ENCODE measurements at regions not wholly inside any gene's neighbourhood (a gene's known extent, or its start where the extent isn't known, plus 50 kb on each side); places are given as distances from the start of the nearest gene placed in this dataset.

GRCh38 chr2:15855766-15856260, 84.5 kb upstream of the MYCN start:
- Histone ChIP-seq H3K9me3 (ENCODE audit: control insufficient read depth in 1 of 2, low read length in 2 of 2) (no peaks in the 10 kb centered on the region), H3K27ac (ENCODE audit: low read length) (no peak overlapping the region), H3K27me3 (ENCODE audit: low read depth, low read length) (no peaks in the 10 kb centered on the region)

GRCh38 chr2:15856318-15856717, 84.0 kb upstream of the MYCN start:
- Histone ChIP-seq H3K27me3 (ENCODE audit: low read depth, low read length) (no peaks in the 10 kb centered on the region), H3K4me3 (ENCODE audit: low read depth in 1 of 2, low read length in 2 of 2) (no peak overlapping the region), H3K4me1 (ENCODE audit: control insufficient read depth in 1 of 2, insufficient read depth in 2 of 2, low read length in 2 of 2) (no peaks in the 10 kb centered on the region), H3K36me3 (ENCODE audit: control insufficient read depth in 1 of 2, insufficient read depth in 2 of 2, low read length in 2 of 2) (no peaks in the 10 kb centered on the region), H3K9me3 (ENCODE audit: control insufficient read depth in 1 of 2, low read length in 2 of 2) (no peaks in the 10 kb centered on the region), H3K27ac (ENCODE audit: low read length) (no peak overlapping the region)

More at GRCh38 chr2:15855766-15856260, 84.5 kb upstream of the MYCN start:
- Histone ChIP-seq H3K4me3 (ENCODE audit: low read depth in 1 of 2, low read length in 2 of 2) (no peak overlapping the region), H3K36me3 (ENCODE audit: control insufficient read depth in 1 of 2, insufficient read depth in 2 of 2, low read length in 2 of 2) (no peaks in the 10 kb centered on the region), H3K4me1 (ENCODE audit: control insufficient read depth in 1 of 2, insufficient read depth in 2 of 2, low read length in 2 of 2) (no peaks in the 10 kb centered on the region)

DNA sequence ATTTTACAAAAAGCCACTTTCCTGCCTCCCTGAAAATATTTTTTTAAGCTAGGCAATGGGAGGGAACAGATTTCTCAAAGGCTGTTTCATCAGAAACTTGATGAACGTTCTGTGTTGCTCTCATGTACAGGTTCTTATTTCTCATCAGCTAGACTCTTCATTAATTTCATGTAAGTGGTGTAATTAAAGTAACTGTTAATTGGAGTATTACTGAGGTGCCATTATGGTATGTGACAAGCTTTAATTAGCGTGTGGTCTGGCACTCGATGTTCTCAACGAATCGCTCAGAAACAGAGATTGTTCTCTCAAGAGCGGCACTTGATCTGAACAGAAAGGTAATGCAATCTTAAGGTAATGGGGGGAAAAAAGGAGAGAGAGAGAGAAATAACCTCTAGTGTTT, 81.9 kb upstream of the MYCN start:
- H3K4me3 ChIP-seq (ENCODE audit: low read depth in 1 of 2, low read length in 2 of 2) = no peak overlapping the region
- no peaks in the 10 kb centered on the region for H3K4me1 ChIP-seq (ENCODE audit: control insufficient read depth in 1 of 2, insufficient read depth in 2 of 2, low read length in 2 of 2)
- no peak overlapping the region for H3K27ac ChIP-seq (ENCODE audit: low read length)
- H3K36me3 ChIP-seq (ENCODE audit: control insufficient read depth in 1 of 2, insufficient read depth in 2 of 2, low read length in 2 of 2) = no peaks in the 10 kb centered on the region
- H3K9me3 ChIP-seq (ENCODE audit: control insufficient read depth in 1 of 2, low read length in 2 of 2) = no peaks in the 10 kb centered on the region
- H3K27me3 ChIP-seq (ENCODE audit: low read depth, low read length) = no peaks in the 10 kb centered on the region

- H3K4me3 ChIP-seq (ENCODE audit: low read depth in 1 of 2, low read length in 2 of 2) = no peak overlapping the region
- no peaks in the 10 kb centered on the region for H3K36me3 ChIP-seq (ENCODE audit: control insufficient read depth in 1 of 2, insufficient read depth in 2 of 2, low read length in 2 of 2)
- no peaks in the 10 kb centered on the region for H3K9me3 ChIP-seq (ENCODE audit: control insufficient read depth in 1 of 2, low read length in 2 of 2)
- no peaks in the 10 kb centered on the region for H3K4me1 ChIP-seq (ENCODE audit: control insufficient read depth in 1 of 2, insufficient read depth in 2 of 2, low read length in 2 of 2)
- H3K27ac ChIP-seq (ENCODE audit: low read length) = no peak overlapping the region
- no peaks in the 10 kb centered on the region for H3K27me3 ChIP-seq (ENCODE audit: low read depth, low read length)
Observed at GRCh38 chr2:15860051-15860663, 80.2 kb upstream of the MYCN start.

- H3K36me3 ChIP-seq (ENCODE audit: control insufficient read depth in 1 of 2, insufficient read depth in 2 of 2, low read length in 2 of 2) = no peaks in the 10 kb centered on the region
- H3K4me3 ChIP-seq (ENCODE audit: low read depth in 1 of 2, low read length in 2 of 2) = no peak overlapping the region
- no peaks in the 10 kb centered on the region for H3K27me3 ChIP-seq (ENCODE audit: low read depth, low read length)
- H3K4me1 ChIP-seq (ENCODE audit: control insufficient read depth in 1 of 2, insufficient read depth in 2 of 2, low read length in 2 of 2) = no peaks in the 10 kb centered on the region
- H3K9me3 ChIP-seq (ENCODE audit: control insufficient read depth in 1 of 2, low read length in 2 of 2) = no peaks in the 10 kb centered on the region
- no peak overlapping the region for H3K27ac ChIP-seq (ENCODE audit: low read length)
Observed at GRCh38 chr2:15860760-15861159, 79.6 kb upstream of the MYCN start.

GRCh38 chr2:15861172-15861822, 79.1 kb upstream of the MYCN start:
- Histone ChIP-seq H3K27me3 (ENCODE audit: low read depth, low read length) (no peaks in the 10 kb centered on the region), H3K9me3 (ENCODE audit: control insufficient read depth in 1 of 2, low read length in 2 of 2) (no peaks in the 10 kb centered on the region), H3K4me3 (ENCODE audit: low read depth in 1 of 2, low read length in 2 of 2) (no peak overlapping the region), H3K27ac (ENCODE audit: low read length) (no peak overlapping the region), H3K4me1 (ENCODE audit: control insufficient read depth in 1 of 2, insufficient read depth in 2 of 2, low read length in 2 of 2) (no peaks in the 10 kb centered on the region), H3K36me3 (ENCODE audit: control insufficient read depth in 1 of 2, insufficient read depth in 2 of 2, low read length in 2 of 2) (no peaks in the 10 kb centered on the region)

DNA sequence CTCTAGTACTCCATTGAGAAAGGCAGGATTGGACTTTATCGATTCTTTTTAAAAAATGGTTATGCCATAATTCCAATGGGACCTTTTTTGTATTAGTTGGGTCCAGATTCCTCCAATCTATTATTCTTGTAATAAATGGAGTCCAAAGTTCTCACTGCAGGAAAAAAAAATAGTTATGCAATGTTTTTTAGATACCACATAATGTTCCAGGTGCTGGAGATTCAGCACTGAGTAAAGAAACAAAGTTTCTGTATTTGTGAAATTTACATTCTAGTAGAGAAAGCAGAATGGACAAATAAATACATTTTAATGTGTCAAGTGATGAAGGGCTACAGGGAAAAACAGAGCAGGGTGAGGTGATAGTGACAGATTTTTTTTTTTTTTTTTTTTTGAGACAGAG, 78.5 kb upstream of the MYCN start:
- Histone ChIP-seq H3K36me3 (ENCODE audit: control insufficient read depth in 1 of 2, insufficient read depth in 2 of 2, low read length in 2 of 2) (no peaks in the 10 kb centered on the region), H3K4me3 (ENCODE audit: low read depth in 1 of 2, low read length in 2 of 2) (no peak overlapping the region), H3K9me3 (ENCODE audit: control insufficient read depth in 1 of 2, low read length in 2 of 2) (no peaks in the 10 kb centered on the region), H3K4me1 (ENCODE audit: control insufficient read depth in 1 of 2, insufficient read depth in 2 of 2, low read length in 2 of 2) (no peaks in the 10 kb centered on the region), H3K27ac (ENCODE audit: low read length) (no peak overlapping the region), H3K27me3 (ENCODE audit: low read depth, low read length) (no peaks in the 10 kb centered on the region)

- Histone ChIP-seq H3K9me3 (ENCODE audit: control insufficient read depth in 1 of 2, low read length in 2 of 2) (peaks cover 0 to 8% of the 10 kb centered on the region in 2 donors), H3K4me1 (ENCODE audit: control insufficient read depth in 1 of 2, insufficient read depth in 2 of 2, low read length in 2 of 2) (no peaks in the 10 kb centered on the region), H3K36me3 (ENCODE audit: control insufficient read depth in 1 of 2, insufficient read depth in 2 of 2, low read length in 2 of 2) (no peaks in the 10 kb centered on the region), H3K27ac (ENCODE audit: low read length) (no peak overlapping the region), H3K27me3 (ENCODE audit: low read depth, low read length) (no peaks in the 10 kb centered on the region), H3K4me3 (ENCODE audit: low read depth in 1 of 2, low read length in 2 of 2) (no peak overlapping the region)
Observed at GRCh38 chr2:15863089-15863488, 77.3 kb upstream of the MYCN start.

DNA sequence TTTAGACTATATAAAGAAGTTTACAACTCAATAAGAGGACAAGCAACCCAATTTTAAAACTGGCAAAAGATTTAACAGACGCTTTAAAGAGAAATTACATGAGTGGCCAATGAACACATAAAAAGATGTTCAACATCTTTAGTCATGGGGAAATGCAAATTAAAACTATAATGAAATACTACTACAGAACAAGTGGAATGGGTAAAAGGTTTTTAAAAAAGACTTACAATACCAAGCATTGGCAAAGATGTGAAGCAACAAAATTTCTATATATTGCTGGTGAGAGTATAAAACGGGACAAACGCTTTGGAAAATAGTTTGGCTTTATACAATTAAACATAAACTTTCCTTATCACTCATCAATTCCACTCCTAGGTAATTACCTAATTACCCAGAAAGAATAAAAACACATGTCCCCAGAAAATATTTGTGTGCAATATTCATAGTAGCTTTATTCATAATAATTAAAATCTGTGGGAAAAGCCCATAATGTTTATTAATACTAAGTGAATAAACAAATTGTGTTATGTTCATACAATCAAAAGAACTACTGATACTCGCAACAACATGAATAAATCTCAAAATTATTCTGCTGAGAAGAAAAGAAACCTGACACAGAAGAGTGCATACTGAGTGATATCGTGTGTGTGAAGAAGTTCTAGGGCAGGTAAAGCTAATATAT, 76.7 kb upstream of the MYCN start:
- Histone ChIP-seq H3K9me3 (ENCODE audit: control insufficient read depth in 1 of 2, low read length in 2 of 2) (peaks cover 0 to 8% of the 10 kb centered on the region in 2 donors), H3K36me3 (ENCODE audit: control insufficient read depth in 1 of 2, insufficient read depth in 2 of 2, low read length in 2 of 2) (no peaks in the 10 kb centered on the region), H3K27me3 (ENCODE audit: low read depth, low read length) (no peaks in the 10 kb centered on the region), H3K27ac (ENCODE audit: low read length) (no peak overlapping the region), H3K4me1 (ENCODE audit: control insufficient read depth in 1 of 2, insufficient read depth in 2 of 2, low read length in 2 of 2) (no peaks in the 10 kb centered on the region), H3K4me3 (ENCODE audit: low read depth in 1 of 2, low read length in 2 of 2) (no peak overlapping the region)

- Histone ChIP-seq H3K27ac (ENCODE audit: low read length) (no peak overlapping the region), H3K4me3 (ENCODE audit: low read depth in 1 of 2, low read length in 2 of 2) (no peak overlapping the region), H3K27me3 (ENCODE audit: low read depth, low read length) (no peaks in the 10 kb centered on the region), H3K4me1 (ENCODE audit: control insufficient read depth in 1 of 2, insufficient read depth in 2 of 2, low read length in 2 of 2) (no peaks in the 10 kb centered on the region), H3K36me3 (ENCODE audit: control insufficient read depth in 1 of 2, insufficient read depth in 2 of 2, low read length in 2 of 2) (no peaks in the 10 kb centered on the region), H3K9me3 (ENCODE audit: control insufficient read depth in 1 of 2, low read length in 2 of 2) (peaks cover 0 to 8% of the 10 kb centered on the region in 2 donors)
Observed at GRCh38 chr2:15864176-15864769, 76.1 kb upstream of the MYCN start.

GRCh38 chr2:15865923-15866322, 74.4 kb upstream of the MYCN start:
- peaks cover 0 to 8% of the 10 kb centered on the region in 2 donors for H3K9me3 ChIP-seq (ENCODE audit: control insufficient read depth in 1 of 2, low read length in 2 of 2)
- H3K27me3 ChIP-seq (ENCODE audit: low read depth, low read length) = no peaks in the 10 kb centered on the region
- H3K4me1 ChIP-seq (ENCODE audit: control insufficient read depth in 1 of 2, insufficient read depth in 2 of 2, low read length in 2 of 2) = no peaks in the 10 kb centered on the region
- no peaks in the 10 kb centered on the region for H3K36me3 ChIP-seq (ENCODE audit: control insufficient read depth in 1 of 2, insufficient read depth in 2 of 2, low read length in 2 of 2)
- H3K27ac ChIP-seq (ENCODE audit: low read length) = no peak overlapping the region
- H3K4me3 ChIP-seq (ENCODE audit: low read depth in 1 of 2, low read length in 2 of 2) = no peak overlapping the region
